Neural cell (in vitro differentiated cells): ENCODE measurements at regions not wholly inside any gene's neighbourhood (a gene's known extent, or its start where the extent isn't known, plus 50 kb on each side); places are given as distances from the start of the nearest gene placed in this dataset.

Experiments
- CTCF ChIP-seq: fragments of 450-650 bp; IDR thresholded peaks from 2 replicates; pipeline ENCODE4 v1.5.1; 2014; ENCODE audit warnings: antibody characterized with exemption, mild to moderate bottlenecking, moderate library complexity; ENCODE audit not compliant: poor library complexity, severe bottlenecking
- EP300 ChIP-seq: fragments of 450-650 bp; conservative IDR thresholded peaks from 2 replicates; pipeline ENCODE4 v1.6.1; 2014; ENCODE audit warnings: antibody characterized with exemption, mild to moderate bottlenecking, moderate library complexity; ENCODE audit not compliant: poor library complexity, severe bottlenecking

GRCh38 chr6:114605656-114606055 lies 262.8 kb upstream of the HS3ST5 start:
- TF ChIP-seq EP300: no peak
- TF ChIP-seq CTCF: no peak
